NCI-H82 treated with DMSO at 0.1 percent for 48 hours (cell line): ENCODE measurements at regions not wholly inside any gene's neighbourhood (a gene's known extent, or its start where the extent isn't known, plus 50 kb on each side); places are given as distances from the start of the nearest gene placed in this dataset.
"Not testable (repeated sequence)": the region's sequence is repeated elsewhere in the genome, so short reads cannot be mapped to it uniquely, and the experiment has no call there.

Experiments
- DNase-seq: peaks from one replicate; lab custom pipeline; 2025; ENCODE audit not compliant: unreplicated experiment; lab: John Stamatoyannopoulos, UW

GRCh38 chr4:52371841-52372240, 287.3 kb downstream of the USP46 start:
- no peak for DNase-seq

- no peak for DNase-seq
These were observed 286.8 kb downstream of the USP46 start for GRCh38 chr4:52372269-52372668.

DNA sequence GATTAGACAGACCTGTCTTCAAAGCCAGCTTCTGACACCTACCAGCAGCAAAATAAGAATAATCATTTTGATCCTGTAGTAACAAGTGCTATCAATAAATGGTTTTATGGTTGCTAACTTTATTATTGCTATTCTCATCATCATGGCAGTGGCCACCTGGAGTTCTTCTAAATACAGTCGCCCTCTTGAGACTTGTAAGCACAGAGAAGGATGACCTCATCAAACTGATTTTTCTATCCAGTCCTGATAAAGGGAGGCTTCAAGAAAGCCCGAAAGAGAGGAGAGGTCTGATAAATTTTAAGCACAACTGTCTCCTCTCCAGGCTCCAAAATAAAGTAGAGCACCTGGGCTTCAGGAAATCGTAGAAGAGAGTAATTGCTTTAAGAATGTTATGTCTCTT, 286.4 kb downstream of the USP46 start:
- no peak for DNase-seq

- no peak for DNase-seq
These were observed 285.5 kb downstream of the USP46 start for GRCh38 chr4:52373650-52374049.

GRCh38 chr4:52374877-52375276, 284.2 kb downstream of the USP46 start:
- no peak for DNase-seq

- DNase-seq = peak; percentile 17
These were observed 282.9 kb downstream of the USP46 start for GRCh38 chr4:52376132-52376704.

DNA sequence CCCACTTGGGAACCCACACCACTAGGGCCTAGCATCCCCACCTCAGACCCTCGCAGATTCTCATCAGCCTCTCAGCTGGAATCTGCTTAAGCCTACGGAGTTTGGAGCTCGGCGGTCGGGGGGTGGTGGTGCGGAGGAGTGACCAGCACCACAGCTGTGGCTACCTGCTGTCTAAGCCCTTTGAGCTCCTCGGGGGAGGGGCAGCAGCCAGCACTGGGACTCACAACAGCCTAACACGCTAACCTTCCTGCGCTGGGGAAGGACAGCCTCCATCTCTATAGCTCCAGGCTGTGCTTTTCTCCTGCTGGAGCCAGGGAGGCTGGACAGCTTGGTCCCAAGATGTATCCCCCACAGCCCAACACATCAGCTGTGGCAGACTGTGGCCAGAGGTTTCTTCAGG, 281.5 kb downstream of the USP46 start:
- no peak for DNase-seq

DNA sequence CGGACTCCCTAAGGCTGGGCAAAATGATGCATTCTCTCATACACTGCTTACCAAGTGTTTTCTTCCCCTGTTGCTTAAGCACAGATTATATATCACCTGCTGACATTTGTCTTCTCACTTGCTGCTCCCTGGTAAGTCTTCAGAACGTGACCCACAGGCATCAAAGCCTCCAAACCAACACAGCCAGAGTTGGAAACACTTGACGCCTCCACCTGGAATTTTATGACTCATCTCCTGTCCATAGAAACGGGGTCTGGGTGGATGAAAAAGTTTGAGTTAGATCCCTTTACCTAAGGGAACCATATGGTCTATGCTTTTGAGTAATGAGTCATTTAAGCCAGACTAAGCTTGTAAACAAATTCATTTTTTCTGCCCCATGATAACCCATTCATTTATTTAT, 251.6 kb downstream of the USP46 start:
- DNase-seq = no peak

DNA sequence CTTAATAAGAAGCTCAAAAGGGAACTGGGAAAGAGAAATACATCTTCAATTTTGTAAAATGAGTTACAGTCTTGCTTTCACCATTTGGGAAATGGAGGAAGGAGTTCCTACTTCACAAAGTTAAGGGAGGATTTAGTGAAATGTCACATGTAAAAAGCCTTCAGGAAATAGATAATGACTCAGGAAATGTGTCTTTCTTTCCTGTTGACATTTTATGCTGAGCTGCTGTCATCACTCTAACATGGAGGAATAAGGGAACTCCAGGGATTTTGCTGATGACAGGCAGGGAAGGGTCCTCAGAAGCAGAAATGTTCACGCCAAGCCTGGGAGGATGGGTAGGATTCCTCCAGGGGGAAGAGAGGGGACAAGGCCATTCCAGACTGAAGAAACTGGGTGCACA, 251.1 kb downstream of the USP46 start:
- no peak for DNase-seq

DNA sequence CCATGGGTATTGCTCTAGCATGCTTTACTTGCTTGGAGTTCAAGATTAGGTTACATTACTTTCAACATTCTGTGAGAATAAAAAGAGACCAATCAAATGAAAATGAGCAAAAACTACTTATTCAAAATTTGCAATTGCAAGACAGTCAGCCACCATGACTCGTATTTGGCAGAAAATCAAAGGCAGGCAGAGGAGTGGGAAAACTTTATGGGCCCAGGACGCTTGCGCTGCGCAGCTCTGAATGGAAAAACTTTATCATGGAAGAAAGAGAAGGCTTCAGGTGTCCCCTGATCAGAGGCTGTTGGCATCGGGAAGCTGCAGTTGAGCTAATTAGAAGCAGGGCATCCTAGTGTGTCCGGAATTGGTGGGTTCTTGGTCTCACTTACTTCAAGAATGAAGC, 250.6 kb downstream of the USP46 start:
- no peak for DNase-seq

GRCh38 chr4:52409766-52410165, 249.3 kb downstream of the USP46 start:
- not testable (repeated sequence) for DNase-seq

- no peak for DNase-seq
These were observed 248.1 kb downstream of the USP46 start for GRCh38 chr4:52410971-52411370.

DNA sequence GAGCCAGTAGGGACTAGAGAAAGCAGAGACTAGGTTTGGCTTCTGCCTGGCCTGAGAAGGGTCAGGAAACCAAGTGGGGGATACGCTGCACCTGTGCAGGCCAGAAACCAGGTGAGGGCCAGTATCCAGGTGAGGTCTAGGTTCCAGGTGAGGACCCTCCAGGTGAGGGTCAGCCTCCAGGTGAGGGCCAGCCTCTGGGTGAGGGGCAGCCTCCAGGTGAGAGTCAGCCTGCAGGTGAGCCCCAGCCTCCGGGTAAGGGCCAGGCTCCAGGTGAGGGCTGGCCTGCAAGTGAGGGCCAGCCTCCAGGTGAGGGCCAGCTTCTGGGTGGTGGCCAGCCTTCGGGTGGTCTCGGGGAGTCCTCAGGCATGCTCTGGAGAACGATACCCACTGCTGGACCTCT, 238.8 kb downstream of the USP46 start:
- DNase-seq = no peak

DNA sequence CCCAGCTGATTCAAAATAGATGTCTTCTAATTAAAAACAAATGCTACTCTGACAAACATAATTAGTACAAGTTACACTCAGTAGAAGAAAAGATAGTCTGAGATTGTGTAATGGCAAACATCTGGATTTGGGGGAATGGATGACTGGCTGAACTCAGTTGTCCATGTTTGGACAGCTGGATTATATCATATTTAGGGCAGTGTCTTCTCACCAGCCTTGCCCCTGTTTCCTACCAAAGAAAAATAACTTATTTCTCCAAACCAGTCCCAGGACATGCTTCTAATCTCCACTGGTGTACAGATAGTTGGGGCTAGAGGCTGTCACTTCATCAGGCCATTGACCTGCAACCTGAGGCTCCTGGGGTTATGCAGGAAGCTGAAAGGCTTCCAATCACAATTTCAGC, 237.3 kb downstream of the USP46 start:
- DNase-seq = no peak

- DNase-seq = no peak
These were observed 235.1 kb downstream of the USP46 start for GRCh38 chr4:52423967-52424366.

DNA sequence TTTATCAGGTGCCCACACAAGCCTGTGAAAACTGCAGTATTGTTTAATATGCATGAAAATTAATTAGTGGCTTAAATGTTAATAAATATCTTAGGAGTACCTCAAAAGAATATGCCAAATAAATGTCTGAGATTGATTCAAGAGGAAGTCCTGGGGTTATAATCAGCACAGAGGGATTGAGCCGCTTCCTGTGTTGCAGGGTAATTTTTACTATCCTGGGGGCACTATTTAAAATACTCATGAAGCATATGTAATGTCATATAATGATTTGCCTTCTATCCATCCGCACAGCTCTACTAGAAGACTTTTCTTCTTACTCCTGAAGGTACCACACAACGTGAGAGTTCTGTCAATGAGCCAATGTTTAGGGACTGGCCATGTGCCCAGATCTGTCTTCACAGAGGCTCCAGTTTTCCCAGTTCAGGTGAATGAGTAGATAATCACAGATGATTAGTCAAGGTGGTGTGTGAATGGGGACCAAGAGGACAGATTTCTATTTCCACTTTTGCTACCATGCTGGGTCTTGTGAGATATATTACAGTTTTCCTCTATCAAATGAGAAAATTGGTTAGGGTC, 233.3 kb downstream of the USP46 start:
- no peak for DNase-seq

GRCh38 chr4:52431410-52431809, 227.7 kb downstream of the USP46 start:
- no peak for DNase-seq

GRCh38 chr4:52431869-52432268, 227.2 kb downstream of the USP46 start:
- DNase-seq = no peak

DNA sequence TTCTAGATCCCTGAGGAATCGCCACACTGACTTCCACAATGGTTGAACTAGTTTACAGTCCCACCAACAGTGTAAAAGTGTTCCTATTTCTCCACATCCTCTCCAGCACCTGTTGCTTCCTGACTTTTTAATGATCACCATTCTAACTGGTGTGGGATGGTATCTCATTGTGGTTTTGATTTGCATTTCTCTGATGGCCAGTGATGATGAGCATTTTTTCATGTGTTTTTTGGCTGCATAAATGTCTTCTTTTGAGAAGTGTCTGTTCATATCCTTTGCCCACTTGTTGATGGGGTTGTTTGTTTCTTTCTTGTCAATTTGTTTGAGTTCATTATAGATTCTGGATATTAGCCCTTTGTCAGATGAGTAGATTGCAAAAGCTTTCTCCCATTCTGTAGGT, 216.6 kb downstream of the USP46 start:
- DNase-seq = not testable (repeated sequence)

DNA sequence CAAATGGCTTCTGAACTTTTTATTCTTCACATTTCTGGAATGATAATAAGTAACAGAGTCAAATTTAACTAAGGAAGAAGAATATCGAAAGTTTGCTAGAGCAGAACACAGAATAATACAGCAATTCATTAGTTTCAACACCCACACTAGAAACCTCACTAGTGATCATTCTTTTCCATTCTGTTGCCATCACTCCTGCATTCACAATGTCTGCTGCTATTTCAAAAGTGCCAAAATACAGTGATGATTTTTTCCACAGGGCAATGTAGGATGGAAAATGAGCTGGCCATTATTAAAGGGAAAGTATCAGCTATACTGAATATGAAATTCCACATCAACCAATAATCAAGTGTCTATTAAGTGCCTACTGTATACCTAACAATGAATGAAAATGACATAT, 186.7 kb downstream of the USP46 start:
- no peak for DNase-seq

DNA sequence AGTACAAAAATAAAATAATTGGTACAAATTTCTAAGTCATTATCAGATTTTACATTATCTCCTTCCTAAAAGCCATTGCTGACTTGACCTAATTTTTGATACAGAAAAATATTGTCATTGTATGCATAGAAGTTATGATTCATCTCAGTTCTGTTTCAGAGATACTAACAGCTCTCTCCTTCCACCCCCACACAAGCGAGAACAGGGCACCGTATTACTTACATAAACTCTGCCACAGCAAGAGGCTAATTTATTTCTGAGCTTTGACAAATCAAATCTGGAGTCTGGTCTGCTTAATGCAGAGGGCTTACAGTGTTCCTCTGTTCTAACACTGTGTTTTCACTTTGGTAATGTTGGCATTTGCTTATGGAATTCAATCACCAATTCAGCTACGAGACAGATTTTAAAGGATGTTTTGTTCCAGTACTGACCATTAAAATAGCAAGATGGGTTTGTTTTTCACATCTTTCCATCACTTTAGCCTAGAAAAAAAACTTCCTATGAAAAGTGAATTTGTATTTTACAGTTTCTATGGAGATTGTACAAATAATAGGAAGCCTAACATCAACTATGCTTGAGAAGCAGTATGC, 181.8 kb downstream of the USP46 start:
- DNase-seq = no peak

- DNase-seq = no peak
These were observed 175.8 kb downstream of the USP46 start for GRCh38 chr4:52483186-52483890.
